PC-9 (cell line): ENCODE measurements at regions not wholly inside any gene's neighbourhood (a gene's known extent, or its start where the extent isn't known, plus 50 kb on each side); places are given as distances from the start of the nearest gene placed in this dataset.

Experiments used
- EZH2 ChIP-seq: fragments of 200-600 bp; sonication (generic); IDR thresholded peaks from 2 replicates; pipeline ENCODE4 v1.8.0; 2017; ENCODE audit warnings: antibody characterized with exemption, low read depth
- TF ChIP-seq, protein P1 (sequence below): fragments of 200-600 bp; sonication (generic); conservative IDR thresholded peaks from 2 replicates; pipeline ENCODE4 v1.6.1; 2017; ENCODE audit warnings: mixed run types, antibody characterized with exemption, mild to moderate bottlenecking, moderate library complexity

DNA sequence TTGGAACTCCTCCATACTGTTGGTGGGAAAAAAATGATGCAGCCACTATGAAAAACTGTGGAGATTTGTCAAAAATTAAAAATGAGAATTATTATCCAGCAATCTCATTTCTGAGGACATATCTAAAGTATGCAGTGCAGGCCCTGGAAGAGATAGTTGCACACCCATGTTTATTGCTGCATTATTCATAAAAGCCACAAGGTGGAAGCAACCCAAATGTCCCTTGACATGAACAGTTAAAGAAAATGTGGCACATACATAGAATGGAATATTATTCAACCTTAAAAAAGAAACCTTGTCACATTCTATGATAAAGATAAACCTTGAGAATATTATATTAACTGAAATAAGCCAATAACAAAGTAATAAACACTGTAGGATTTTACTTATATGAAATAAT is 80.9 kb upstream of the ARHGEF26 start:
- TF ChIP-seq, protein P1, sequence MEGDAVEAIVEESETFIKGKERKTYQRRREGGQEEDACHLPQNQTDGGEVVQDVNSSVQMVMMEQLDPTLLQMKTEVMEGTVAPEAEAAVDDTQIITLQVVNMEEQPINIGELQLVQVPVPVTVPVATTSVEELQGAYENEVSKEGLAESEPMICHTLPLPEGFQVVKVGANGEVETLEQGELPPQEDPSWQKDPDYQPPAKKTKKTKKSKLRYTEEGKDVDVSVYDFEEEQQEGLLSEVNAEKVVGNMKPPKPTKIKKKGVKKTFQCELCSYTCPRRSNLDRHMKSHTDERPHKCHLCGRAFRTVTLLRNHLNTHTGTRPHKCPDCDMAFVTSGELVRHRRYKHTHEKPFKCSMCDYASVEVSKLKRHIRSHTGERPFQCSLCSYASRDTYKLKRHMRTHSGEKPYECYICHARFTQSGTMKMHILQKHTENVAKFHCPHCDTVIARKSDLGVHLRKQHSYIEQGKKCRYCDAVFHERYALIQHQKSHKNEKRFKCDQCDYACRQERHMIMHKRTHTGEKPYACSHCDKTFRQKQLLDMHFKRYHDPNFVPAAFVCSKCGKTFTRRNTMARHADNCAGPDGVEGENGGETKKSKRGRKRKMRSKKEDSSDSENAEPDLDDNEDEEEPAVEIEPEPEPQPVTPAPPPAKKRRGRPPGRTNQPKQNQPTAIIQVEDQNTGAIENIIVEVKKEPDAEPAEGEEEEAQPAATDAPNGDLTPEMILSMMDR: peak; percentile 70
- TF ChIP-seq EZH2: no peak
